NB4 (cell line): ENCODE measurements at regions not wholly inside any gene's neighbourhood (a gene's known extent, or its start where the extent isn't known, plus 50 kb on each side); places are given as distances from the start of the nearest gene placed in this dataset.
"Not testable (repeated sequence)": the region's sequence is repeated elsewhere in the genome, so short reads cannot be mapped to it uniquely, and the experiment has no call there.

Experiments used
- DNase-seq: peaks from one replicate; pipeline ENCODE4 v3.0.0; 2010; ENCODE audit warnings: low read depth
- H3K4me3 ChIP-seq: one replicate; pipeline ENCODE4 v1.5.1; 2011; ENCODE audit warnings: mild to moderate bottlenecking, low read depth, low read length, moderate library complexity
- CTCF ChIP-seq: IDR thresholded peaks from one replicate; pipeline ENCODE4 v1.5.1; 2012; ENCODE audit warnings: low read depth, low read length
- MAX ChIP-seq: IDR thresholded peaks from 2 replicates; pipeline ENCODE4 v1.6.1; 2011; ENCODE audit warnings: low read depth, low read length
- MYC ChIP-seq: IDR thresholded peaks from 2 replicates; pipeline ENCODE4 v1.6.1; 2011; ENCODE audit warnings: low read depth, low read length
- POLR2A ChIP-seq: IDR thresholded peaks from 2 replicates; pipeline ENCODE4 v1.6.1; 2011; ENCODE audit warnings: mild to moderate bottlenecking; ENCODE audit not compliant: insufficient read length; ENCODE audit errors: extremely low read depth

- no peak for DNase-seq
These were observed 131.6 kb upstream of the OLIG3 start for GRCh38 chr6:137625808-137626207.

GRCh38 chr6:137630666-137631065 is 136.5 kb upstream of the OLIG3 start:
- no peak overlapping the region for H3K4me3 ChIP-seq
- no peak for TF ChIP-seq POLR2A
- no peak for TF ChIP-seq CTCF
- TF ChIP-seq MAX, result no peak
- no peak for TF ChIP-seq MYC
- no peak for DNase-seq

More at GRCh38 chr6:137625808-137626207, 131.6 kb upstream of the OLIG3 start:
- no peak for TF ChIP-seq MAX
- TF ChIP-seq CTCF, result no peak
- no peak for TF ChIP-seq POLR2A
- no peak for TF ChIP-seq MYC
- H3K4me3 ChIP-seq, result no peak overlapping the region

GRCh38 chr6:137631323-137631722 is 137.1 kb upstream of the OLIG3 start:
- no peak overlapping the region for H3K4me3 ChIP-seq
- TF ChIP-seq CTCF (no peak), MYC (no peak), POLR2A (no peak), MAX (no peak)
- no peak for DNase-seq

GRCh38 chr6:137634177-137634576 is 140.0 kb upstream of the OLIG3 start:
- not testable (repeated sequence) for H3K4me3 ChIP-seq, DNase-seq

GRCh38 chr6:137637121-137637520 is 142.9 kb upstream of the OLIG3 start:
- peak; percentile 75 for TF ChIP-seq MAX
- no peak; the same call in 1 of the 2 replicates for TF ChIP-seq MYC
- H3K4me3 ChIP-seq, result no peak overlapping the region
- peak; percentile 78 for DNase-seq

GRCh38 chr6:137638926-137639706 is 144.9 kb upstream of the OLIG3 start:
- no peak for DNase-seq
- no peak overlapping the region for H3K4me3 ChIP-seq
- no peak for TF ChIP-seq MYC
- TF ChIP-seq POLR2A, result no peak
- TF ChIP-seq MAX, result no peak
- no peak for TF ChIP-seq CTCF

- DNase-seq, result no peak
These were observed 145.9 kb upstream of the OLIG3 start for GRCh38 chr6:137640086-137640485.

More at GRCh38 chr6:137640086-137640485, 145.9 kb upstream of the OLIG3 start:
- no peak overlapping the region for H3K4me3 ChIP-seq
- no peak for TF ChIP-seq CTCF
- TF ChIP-seq MYC, result no peak
- no peak for TF ChIP-seq POLR2A
- TF ChIP-seq MAX, result no peak
